SK-MEL-5 (cell line): ENCODE measurements at regions not wholly inside any gene's neighbourhood (a gene's known extent, or its start where the extent isn't known, plus 50 kb on each side); places are given as distances from the start of the nearest gene placed in this dataset.
A peak's percentile ranks its signal among the peaks of the same experiment; 100 is the strongest.
"Not testable (repeated sequence)": the region's sequence is repeated elsewhere in the genome, so short reads cannot be mapped to it uniquely, and the experiment has no call there.

Source experiments
- DNase-seq: peaks from one replicate; pipeline ENCODE4 v3.0.0-alpha.2; 2016; ENCODE audit warnings: low read depth, low spot score
- in situ Hi-C: cut with HindIII; loops from 2 replicates; pipeline ENCODE4 v1.10.0; 2016; ENCODE audit warnings: low sequenced_read_pairs, high pct_unique_total_duplicates, low pct_unique_long_range_greater_than_20kb
- small RNA-seq, 2 experiments: library from RNA; depleted of rRNA; stranded (forward); fragments of <200 nt; gene quantifications; one replicate each; pipeline ENCODE3, GENCODE V24; 2014

DNA sequence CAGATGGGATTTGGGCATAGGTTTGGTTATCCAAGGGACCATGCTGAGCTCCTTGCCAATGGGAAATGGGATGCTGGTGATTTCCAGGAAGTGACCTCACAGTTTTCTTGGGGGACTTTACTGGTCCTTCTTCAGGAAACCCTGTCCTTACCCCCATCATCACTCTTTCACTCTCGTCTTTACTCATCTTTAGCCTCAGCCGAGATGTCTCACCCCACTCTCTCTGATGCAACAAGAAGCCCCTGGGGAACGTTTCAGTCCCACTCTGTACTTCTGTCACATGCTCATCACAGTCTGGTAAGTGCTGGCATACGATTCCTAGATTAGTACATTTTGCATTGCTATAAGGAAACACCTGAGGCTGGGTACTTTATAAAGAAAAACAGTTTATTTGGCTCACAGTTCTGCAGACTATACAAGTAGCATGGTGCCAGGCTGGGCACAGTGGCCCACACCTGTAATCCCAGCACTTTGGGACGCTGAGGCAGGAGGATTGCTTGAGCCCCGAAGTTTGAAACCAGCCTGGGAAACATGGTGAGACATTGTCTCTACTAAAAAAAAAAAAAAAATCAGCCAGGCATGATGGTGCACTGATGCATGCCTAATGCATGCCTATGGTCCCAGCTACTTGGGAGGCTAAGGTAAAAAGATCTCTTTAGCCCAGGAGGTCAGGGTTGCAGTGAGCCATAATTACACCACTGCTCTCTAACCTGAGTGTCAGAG, 63.5 kb upstream of the VKORC1L1 start:
- no peak for DNase-seq
- in situ Hi-C loops = no loop called here

DNA sequence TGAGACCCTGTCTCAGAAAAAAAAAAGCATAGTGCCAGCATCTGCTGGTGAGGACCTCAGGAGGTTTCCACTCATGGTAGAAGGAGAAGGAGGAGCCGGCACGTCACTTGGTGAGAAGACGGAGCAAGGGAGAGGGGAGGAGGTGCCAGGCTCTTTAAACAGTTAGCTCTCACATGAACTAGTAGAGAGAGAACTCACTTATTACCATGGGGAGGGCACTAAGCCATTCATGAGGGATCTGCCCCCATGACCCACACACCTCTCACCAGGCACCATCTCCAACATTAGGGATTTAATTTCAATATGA, 62.9 kb upstream of the VKORC1L1 start:
- DNase-seq = no peak
- in situ Hi-C loops = no loop called here

GRCh38 chr7:65812281-65812680, 60.6 kb upstream of the VKORC1L1 start:
- DNase-seq = no peak
- in situ Hi-C loops = no loop called here

- DNase-seq = not testable (repeated sequence)
Measured at GRCh38 chr7:65814556-65815167, 58.2 kb upstream of the VKORC1L1 start.

DNA sequence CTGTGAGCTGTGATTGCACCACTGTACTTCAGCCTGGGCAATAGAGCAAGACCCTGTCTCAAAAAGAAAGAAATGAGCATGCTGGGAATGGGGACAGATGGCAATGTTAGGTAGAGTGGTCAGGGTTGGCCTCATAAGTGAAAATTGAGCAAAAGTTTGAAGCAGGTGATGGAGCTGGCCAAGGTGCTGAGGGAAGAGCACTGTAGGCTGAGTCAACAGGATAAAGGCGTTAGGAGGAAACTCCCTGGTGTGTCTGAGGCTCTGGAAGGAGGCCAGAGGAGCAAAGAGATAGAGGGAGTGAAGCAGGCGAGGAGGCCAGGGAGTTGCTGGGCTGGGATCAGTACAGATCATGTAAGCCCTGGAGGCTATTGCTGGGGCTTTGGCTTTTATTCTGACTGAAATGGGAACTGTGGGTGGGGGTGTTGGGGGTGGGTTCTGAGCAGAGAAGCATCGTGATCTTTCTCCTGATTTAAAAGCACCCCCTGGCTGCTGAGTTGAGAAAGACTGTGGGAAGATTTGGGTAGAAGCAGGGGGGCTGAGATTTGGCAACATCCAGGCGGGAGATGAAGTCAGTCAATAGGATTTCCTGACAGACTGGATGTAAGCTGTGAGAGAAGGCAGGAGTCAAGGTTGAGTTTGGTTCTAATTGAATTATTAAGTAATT, 52.5 kb upstream of the VKORC1L1 start:
- peak; percentile 20 for DNase-seq
- in situ Hi-C loops = no loop called here

More at GRCh38 chr7:65814556-65815167, 58.2 kb upstream of the VKORC1L1 start:
- in situ Hi-C loops = not testable (repeated sequence)

Small RNA genes lying in the stretch of these regions (small RNA-seq; reads per million reads assigned to genes)
- 0 reads per million in 2 experiments for gene AC114501.1
- gene RNU6-912P = 0 reads per million in 2 experiments
- 0 reads per million in 2 experiments for gene SNORA15B-2
- 0 to 0.73 reads per million in 2 experiments for gene SNORA22
